K562 (cell line): ENCODE measurements at regions not wholly inside any gene's neighbourhood (a gene's known extent, or its start where the extent isn't known, plus 50 kb on each side); places are given as distances from the start of the nearest gene placed in this dataset.

Experiments
- BACH1 ChIP-seq: fragments of 200-800 bp; sonication (Bioruptor generic); IDR thresholded peaks from 2 replicates; pipeline ENCODE4 v1.6.1; 2016; ENCODE audit warnings: missing genetic modification characterization, missing compliant biosample characterization
- CEBPB ChIP-seq: fragments of 450-650 bp; IDR thresholded peaks from 2 replicates; pipeline ENCODE4 v1.6.1; 2016; ENCODE audit warnings: missing genetic modification characterization, missing compliant biosample characterization
- CEBPG ChIP-seq, 3 experiments: fragments of 200-800 bp in 1 of 3; sonication (Bioruptor generic) in 1 of 3; sonication (generic) in 1 of 3; formaldehyde crosslinking in 1 of 3; IDR thresholded peaks in 2 of 3; conservative IDR thresholded peaks in 1 of 3; 2 replicates each; pipeline versions ENCODE4 v1.6.1 to v1.8.0; 2016 to 2022; ENCODE audit warnings: missing compliant biosample characterization in 2 of 3, missing genetic modification characterization in 2 of 3, mild to moderate bottlenecking in 1 of 3, missing genetic modification reagents in 1 of 3
- ETV6 ChIP-seq, 3 experiments: fragments of 150-350 bp in 1 of 3; sonication (generic) in 1 of 3; formaldehyde crosslinking in 1 of 3; IDR thresholded peaks; 2 replicates each; pipeline versions ENCODE4 v1.6.1 to v1.8.0; 2014 to 2022; ENCODE audit warnings: borderline replicate concordance in 2 of 3, low read depth in 2 of 3, antibody characterized with exemption in 1 of 3, low read length in 1 of 3, mild to moderate bottlenecking in 1 of 3, missing genetic modification reagents in 1 of 3
- HMGN3 ChIP-seq: IDR thresholded peaks from 2 replicates; pipeline ENCODE4 v1.6.1; 2011; ENCODE audit warnings: borderline replicate concordance, low read depth, mild to moderate bottlenecking, mixed read lengths, low read length; ENCODE audit not compliant: insufficient read length; ENCODE audit errors: extremely low read depth
- MEIS2 ChIP-seq: fragments of 450-650 bp; IDR thresholded peaks from 2 replicates; pipeline ENCODE4 v1.6.1; 2014; ENCODE audit warnings: mild to moderate bottlenecking; ENCODE audit not compliant: partially characterized antibody
- MYBL2 ChIP-seq, 2 experiments: fragments of 450-650 bp in 1 of 2; sonication (generic) in 1 of 2; formaldehyde crosslinking in 1 of 2; IDR thresholded peaks; 2 replicates each; pipeline versions ENCODE4 v1.6.1 to v1.8.1; 2017 to 2022; ENCODE audit warnings: borderline replicate concordance in 1 of 2, inconsistent platforms in 1 of 2, low read depth in 1 of 2, mild to moderate bottlenecking in 1 of 2, missing genetic modification reagents in 1 of 2, moderate library complexity in 1 of 2
- SNIP1 ChIP-seq: fragments of 450-650 bp; IDR thresholded peaks from 2 replicates; pipeline ENCODE4 v1.7.1; 2017; ENCODE audit warnings: low read depth, mild to moderate bottlenecking
- ZNF124 ChIP-seq: sonication (generic); formaldehyde crosslinking; IDR thresholded peaks from 2 replicates; pipeline ENCODE4 v1.8.1; 2022; ENCODE audit warnings: missing genetic modification reagents
- ZNF3 ChIP-seq: fragments of 250-450 bp; sonication (Bioruptor Pico); IDR thresholded peaks from 2 replicates; pipeline ENCODE4 v1.5.0; 2021; ENCODE audit warnings: mild to moderate bottlenecking, moderate library complexity
- TF ChIP-seq, protein P1 (sequence below): fragments of 200-800 bp; sonication (Bioruptor generic); IDR thresholded peaks from 2 replicates; pipeline ENCODE4 v1.6.1; 2016; ENCODE audit warnings: missing genetic modification characterization, missing compliant biosample characterization
- TF ChIP-seq, protein P2 (sequence below), 2 experiments: IDR thresholded peaks; 2 replicates each; pipeline ENCODE4 v1.6.1; 2011; ENCODE audit warnings: borderline replicate concordance in 1 of 2, control low read depth in 1 of 2, low read depth in 1 of 2, low read length in 1 of 2, mild to moderate bottlenecking in 1 of 2, mixed read lengths in 1 of 2, moderate library complexity in 1 of 2; ENCODE audit not compliant: insufficient read depth in 1 of 2, insufficient read length in 1 of 2, poor library complexity in 1 of 2, severe bottlenecking in 1 of 2; ENCODE audit errors: extremely low read depth in 1 of 2
- TF ChIP-seq, protein P3 (sequence below), 2 experiments: IDR thresholded peaks in 1 of 2; conservative IDR thresholded peaks in 1 of 2; 2 replicates each; pipeline ENCODE4 v1.6.1; 2016; ENCODE audit warnings: low read depth in 2 of 2, mild to moderate bottlenecking in 1 of 2, missing compliant biosample characterization in 1 of 2, missing genetic modification characterization in 1 of 2, moderate library complexity in 1 of 2
- TF ChIP-seq, protein P4 (sequence below): fragments of 250-450 bp; sonication (Bioruptor Pico); IDR thresholded peaks from 2 replicates; pipeline ENCODE4 v1.8.0; 2021; ENCODE audit warnings: borderline replicate concordance, mild to moderate bottlenecking, moderate library complexity; ENCODE audit not compliant: poor library complexity, severe bottlenecking

DNA sequence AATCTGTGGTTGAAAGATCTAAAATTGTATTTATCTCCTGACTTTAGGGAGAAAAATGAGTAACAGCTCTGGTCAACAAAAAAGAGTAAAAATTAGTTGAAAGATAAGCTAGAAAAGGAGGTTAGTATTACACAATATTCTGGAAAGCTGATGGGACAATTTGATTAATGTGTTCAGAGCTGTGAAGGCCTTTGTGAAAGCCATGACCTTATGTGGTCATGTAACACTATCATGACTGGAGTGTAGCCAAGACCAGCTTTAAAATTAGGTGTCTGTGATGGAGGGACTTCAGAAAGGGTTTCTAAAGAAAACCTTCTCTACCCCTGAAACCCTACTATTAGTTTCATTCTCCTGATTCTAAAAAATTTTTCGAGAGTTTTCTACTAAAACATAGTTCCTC is 127.2 kb downstream of the NFKBIZ start (continued):
- TF ChIP-seq, protein P1, sequence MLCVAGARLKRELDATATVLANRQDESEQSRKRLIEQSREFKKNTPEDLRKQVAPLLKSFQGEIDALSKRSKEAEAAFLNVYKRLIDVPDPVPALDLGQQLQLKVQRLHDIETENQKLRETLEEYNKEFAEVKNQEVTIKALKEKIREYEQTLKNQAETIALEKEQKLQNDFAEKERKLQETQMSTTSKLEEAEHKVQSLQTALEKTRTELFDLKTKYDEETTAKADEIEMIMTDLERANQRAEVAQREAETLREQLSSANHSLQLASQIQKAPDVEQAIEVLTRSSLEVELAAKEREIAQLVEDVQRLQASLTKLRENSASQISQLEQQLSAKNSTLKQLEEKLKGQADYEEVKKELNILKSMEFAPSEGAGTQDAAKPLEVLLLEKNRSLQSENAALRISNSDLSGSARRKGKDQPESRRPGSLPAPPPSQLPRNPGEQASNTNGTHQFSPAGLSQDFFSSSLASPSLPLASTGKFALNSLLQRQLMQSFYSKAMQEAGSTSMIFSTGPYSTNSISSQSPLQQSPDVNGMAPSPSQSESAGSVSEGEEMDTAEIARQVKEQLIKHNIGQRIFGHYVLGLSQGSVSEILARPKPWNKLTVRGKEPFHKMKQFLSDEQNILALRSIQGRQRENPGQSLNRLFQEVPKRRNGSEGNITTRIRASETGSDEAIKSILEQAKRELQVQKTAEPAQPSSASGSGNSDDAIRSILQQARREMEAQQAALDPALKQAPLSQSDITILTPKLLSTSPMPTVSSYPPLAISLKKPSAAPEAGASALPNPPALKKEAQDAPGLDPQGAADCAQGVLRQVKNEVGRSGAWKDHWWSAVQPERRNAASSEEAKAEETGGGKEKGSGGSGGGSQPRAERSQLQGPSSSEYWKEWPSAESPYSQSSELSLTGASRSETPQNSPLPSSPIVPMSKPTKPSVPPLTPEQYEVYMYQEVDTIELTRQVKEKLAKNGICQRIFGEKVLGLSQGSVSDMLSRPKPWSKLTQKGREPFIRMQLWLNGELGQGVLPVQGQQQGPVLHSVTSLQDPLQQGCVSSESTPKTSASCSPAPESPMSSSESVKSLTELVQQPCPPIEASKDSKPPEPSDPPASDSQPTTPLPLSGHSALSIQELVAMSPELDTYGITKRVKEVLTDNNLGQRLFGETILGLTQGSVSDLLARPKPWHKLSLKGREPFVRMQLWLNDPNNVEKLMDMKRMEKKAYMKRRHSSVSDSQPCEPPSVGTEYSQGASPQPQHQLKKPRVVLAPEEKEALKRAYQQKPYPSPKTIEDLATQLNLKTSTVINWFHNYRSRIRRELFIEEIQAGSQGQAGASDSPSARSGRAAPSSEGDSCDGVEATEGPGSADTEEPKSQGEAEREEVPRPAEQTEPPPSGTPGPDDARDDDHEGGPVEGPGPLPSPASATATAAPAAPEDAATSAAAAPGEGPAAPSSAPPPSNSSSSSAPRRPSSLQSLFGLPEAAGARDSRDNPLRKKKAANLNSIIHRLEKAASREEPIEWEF (CRISPR knock-in tag): no peak
- peak; percentile 91 for TF ChIP-seq MEIS2
- TF ChIP-seq, protein P2, sequence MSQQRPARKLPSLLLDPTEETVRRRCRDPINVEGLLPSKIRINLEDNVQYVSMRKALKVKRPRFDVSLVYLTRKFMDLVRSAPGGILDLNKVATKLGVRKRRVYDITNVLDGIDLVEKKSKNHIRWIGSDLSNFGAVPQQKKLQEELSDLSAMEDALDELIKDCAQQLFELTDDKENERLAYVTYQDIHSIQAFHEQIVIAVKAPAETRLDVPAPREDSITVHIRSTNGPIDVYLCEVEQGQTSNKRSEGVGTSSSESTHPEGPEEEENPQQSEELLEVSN (IDR thresholded peaks at IDR 0.05; ENCODE audit: borderline replicate concordance in 1 of 2, extremely low read depth in 1 of 2, insufficient read depth in 1 of 2, insufficient read length in 1 of 2, low read depth in 1 of 2, low read length in 1 of 2, poor library complexity in 1 of 2, severe bottlenecking in 1 of 2): no peak
- no peak for TF ChIP-seq ZNF124 (CRISPR knock-in tag)
- no peak for TF ChIP-seq ZNF3 (CRISPR knock-in tag)
- TF ChIP-seq, protein P3, sequence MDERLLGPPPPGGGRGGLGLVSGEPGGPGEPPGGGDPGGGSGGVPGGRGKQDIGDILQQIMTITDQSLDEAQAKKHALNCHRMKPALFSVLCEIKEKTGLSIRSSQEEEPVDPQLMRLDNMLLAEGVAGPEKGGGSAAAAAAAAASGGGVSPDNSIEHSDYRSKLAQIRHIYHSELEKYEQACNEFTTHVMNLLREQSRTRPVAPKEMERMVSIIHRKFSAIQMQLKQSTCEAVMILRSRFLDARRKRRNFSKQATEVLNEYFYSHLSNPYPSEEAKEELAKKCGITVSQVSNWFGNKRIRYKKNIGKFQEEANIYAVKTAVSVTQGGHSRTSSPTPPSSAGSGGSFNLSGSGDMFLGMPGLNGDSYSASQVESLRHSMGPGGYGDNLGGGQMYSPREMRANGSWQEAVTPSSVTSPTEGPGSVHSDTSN (CRISPR knock-in tag; IDR thresholded peaks at IDR 0.05; ENCODE audit: low read depth): no peak
- TF ChIP-seq, protein P3 (tag; conservative IDR thresholded peaks at IDR 0.05; ENCODE audit: low read depth): peak; percentile 92
- TF ChIP-seq CEBPG (CRISPR knock-in tag; IDR thresholded peaks at IDR 0.05): no peak
- TF ChIP-seq CEBPG (tag; conservative IDR thresholded peaks at IDR 0.05 in 1 of 2, IDR thresholded peaks at IDR 0.05 in 1 of 2): peak; percentile 94 to 96
- TF ChIP-seq SNIP1: no peak
- TF ChIP-seq MYBL2 (IDR thresholded peaks at IDR 0.05; ENCODE audit: low read depth): no peak
- no peak for TF ChIP-seq MYBL2 (CRISPR knock-in tag; IDR thresholded peaks at IDR 0.05; ENCODE audit: borderline replicate concordance)
- TF ChIP-seq BACH1 (tag): 0 out of 2 replicates have a peak, but pooled peaks have one; percentile 38
- TF ChIP-seq ETV6 (IDR thresholded peaks at IDR 0.05; ENCODE audit: borderline replicate concordance in 1 of 2, low read depth in 2 of 2, low read length in 1 of 2): no peak
- no peak for TF ChIP-seq ETV6 (CRISPR knock-in tag; IDR thresholded peaks at IDR 0.05; ENCODE audit: borderline replicate concordance)
- peak; percentile 96 for TF ChIP-seq CEBPB
- TF ChIP-seq, protein P4, sequence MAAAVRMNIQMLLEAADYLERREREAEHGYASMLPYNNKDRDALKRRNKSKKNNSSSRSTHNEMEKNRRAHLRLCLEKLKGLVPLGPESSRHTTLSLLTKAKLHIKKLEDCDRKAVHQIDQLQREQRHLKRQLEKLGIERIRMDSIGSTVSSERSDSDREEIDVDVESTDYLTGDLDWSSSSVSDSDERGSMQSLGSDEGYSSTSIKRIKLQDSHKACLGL (CRISPR knock-in tag): no peak
- no peak for TF ChIP-seq HMGN3
